ENCODE measurements at regions not wholly inside any gene's neighbourhood (a gene's known extent, or its start where the extent isn't known, plus 50 kb on each side); places are given as distances from the start of the nearest gene placed in this dataset.

DNA sequence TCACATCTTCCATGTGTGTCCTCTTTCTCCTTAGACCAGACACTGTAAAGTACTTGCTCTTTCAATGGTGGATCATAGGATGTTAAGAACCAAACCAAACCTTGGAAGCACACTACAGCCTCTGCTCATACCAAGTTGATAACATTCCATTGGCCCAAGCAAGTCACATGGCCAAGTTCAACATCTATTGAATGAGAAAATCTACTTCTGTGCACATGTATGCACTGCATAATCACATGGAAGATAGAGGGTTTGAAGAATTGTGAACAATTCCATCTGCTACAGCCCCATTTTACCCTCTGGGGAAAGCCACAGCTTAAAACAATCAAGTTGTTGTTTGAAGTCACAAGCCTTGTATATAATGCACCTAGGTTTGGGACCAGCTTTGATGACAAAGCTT, 68.2 kb downstream of the MFAP3 start:
- no peak for DNase-seq

DNA sequence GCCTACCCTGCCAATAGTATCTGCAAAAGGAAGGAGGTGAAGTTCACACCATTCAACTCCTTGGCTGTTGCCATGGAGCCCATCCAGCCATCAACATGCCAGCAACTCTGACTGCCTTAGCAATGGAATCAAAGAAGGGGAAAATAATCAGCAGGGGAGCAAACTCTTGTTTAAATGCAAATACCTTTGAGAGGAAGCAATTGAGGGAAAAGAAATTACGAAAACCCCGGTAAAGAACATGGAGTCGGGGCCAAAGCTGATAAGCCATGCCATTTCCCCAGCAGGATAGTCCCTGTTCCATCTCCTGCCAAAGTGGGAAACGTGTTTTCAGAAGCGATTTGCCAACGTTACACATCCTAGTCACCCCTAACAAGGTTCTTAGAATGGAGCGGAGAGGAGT, 69.0 kb downstream of the MFAP3 start:
- DNase-seq = no peak

DNA sequence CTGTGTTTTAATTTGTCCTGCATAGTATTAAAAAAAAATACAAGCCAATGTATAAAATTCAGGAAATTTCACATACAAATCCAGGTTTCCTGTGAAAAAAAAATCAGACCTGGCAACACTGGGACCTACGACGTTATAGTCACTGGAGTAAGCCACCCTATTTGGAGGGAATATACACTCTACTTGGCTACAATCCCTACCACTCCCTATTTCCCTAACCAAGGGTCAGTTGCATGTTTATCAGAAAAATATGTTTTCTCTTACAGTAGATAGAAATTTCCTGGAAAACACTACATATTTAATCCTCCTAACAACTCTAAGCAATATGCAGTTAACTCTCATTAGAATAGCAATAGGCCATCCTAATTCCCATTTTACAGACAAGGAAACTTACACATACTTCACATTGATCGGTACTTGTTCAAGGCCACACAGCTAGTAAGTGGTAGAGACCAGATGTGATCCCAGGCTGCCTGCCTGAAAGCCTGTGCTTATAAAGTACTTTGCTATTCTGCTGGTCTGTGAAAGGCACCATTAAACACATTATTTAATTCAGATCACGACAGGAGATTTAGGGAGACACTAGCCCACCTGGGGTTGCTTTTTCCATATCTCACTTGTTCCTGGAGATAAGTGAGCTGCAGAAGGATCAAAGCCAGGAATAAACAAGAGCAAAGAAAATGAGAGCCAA, 70.8 kb downstream of the MFAP3 start:
- DNase-seq = no peak

DNA sequence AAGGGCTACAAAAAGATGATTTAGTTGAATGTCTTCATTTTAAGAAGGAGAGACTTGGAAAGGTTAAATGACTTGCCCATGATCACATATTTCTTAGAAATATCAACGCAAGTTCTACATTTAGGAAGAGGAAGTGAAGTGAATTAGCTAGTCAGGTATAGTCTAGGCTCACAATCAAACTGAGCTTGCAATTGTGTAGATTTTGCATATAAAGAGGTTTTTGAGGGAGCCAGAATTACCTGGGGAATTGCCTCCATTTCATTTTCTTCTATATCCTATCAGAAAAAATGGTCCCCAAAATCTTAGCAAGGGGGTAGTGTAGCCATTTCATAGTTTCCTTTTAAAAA, 71.3 kb downstream of the MFAP3 start:
- DNase-seq = no peak

DNA sequence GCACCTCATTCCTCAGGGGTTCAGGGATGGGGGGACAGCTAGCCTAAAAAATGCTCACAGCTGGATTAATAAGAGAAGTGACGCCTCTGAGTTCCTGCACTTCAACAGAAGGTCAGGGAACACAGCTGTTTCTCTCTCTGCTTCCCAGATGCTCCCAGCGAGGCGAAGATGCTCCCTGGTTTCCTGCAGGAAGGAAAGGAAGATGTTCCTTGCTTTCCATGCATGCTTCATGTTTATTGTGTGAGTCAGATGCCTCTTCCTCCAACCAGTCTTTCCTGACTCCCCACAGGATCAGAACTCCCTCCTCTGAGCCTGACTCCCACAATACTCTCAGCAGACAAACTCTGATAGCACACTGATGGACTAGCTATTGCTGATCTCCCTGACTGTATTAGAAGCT, 71.9 kb downstream of the MFAP3 start:
- no peak for DNase-seq

DNA sequence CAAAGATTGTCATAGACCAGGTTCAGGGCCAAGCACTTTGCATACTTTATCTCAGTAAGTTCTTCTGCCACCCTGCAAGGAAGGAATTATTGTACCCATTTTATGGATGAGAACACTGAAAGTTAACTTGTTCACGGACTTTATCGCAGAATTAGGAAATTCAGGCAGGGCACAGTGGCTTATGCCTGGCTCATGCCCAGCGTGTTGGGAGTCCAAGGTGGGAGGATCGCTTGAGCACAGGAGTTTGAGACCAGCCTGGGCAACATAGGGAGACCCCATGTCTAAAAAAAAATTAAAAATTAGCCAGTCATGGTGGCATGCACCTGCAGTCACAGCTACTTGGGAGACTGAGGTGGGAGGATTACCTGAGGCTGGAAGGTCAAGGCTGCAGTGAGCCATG, 72.4 kb downstream of the MFAP3 start:
- DNase-seq = no peak

DNA sequence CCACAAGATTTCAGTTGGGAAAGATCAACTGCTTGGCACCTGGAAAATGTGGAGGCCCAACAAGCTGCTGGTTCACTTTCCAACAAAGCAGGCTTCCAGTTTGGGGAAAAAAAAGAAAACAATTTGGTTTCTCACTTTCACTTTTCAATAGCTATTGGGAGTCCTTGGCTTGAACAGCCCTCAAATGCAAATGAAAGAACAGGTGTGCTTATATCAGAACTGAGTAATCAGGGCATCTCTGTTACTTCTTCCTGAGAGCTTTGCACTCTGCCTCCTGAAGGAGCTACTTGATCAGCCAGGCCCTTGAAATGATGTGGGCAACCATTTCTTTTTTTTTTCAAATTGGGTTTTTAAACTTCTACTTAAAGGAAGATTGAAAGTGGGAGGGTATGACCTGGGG, 73.5 kb downstream of the MFAP3 start:
- no peak for DNase-seq

DNA sequence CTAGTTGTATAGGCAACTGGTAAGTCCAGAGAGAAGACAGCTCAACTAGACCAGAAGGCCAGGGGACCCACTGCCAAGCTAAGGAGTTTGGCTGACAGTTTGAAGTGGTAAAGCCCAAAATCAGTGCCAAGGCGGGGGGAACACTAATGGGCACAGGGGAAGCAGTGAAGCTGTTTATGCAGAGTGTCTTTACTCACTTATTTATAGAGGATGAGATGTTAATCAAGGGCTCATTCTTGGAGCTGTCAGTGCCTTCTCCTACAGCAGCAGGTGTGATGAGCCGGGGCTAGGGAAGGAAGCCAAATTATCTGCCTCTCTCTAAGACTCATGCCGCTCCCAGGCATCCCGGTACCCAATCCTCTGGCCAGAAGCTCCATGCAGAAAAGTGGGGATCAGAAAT, 75.2 kb upstream of the GALNT10 start:
- peak; percentile 44 to 73 for DNase-seq

DNA sequence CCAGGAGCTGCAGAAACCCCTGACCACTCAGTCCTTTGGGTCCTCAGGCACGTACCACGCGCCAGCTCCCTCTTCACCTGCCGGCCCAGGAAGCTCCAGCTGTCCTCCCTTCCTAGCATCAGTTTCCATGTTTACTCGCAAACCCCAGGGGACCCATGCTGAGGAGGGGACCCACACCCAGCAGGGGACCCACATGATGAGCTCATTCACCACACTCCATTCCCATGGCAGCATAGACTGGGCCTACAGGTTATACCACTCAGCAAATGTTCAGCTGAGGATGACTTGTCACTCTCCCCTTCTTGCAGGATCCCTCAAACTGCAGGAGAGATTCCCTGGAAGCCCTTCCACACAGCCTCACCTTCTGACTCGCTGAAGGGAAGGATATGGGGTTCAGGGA, 73.5 kb upstream of the GALNT10 start:
- DNase-seq = no peak

DNA sequence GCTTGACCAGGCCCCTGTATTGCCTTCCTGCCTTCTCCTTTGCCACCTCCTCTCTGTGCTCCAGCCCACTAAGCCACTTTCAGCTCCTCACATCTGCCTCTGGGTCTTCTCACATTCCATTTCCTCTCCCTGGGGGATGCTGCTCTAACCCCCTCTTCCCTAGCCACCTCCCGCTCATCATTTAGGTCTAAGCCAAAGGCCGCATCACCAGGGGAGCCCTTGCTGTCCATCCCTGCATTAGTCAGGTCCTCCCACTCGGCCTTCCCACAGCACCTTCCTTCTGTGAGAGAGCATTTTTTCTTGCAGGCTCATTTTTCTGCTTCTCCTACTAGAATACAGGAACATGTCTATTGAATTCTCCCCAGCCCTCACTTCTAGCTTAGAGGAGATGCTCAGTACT, 72.6 kb upstream of the GALNT10 start:
- no peak for DNase-seq

DNA sequence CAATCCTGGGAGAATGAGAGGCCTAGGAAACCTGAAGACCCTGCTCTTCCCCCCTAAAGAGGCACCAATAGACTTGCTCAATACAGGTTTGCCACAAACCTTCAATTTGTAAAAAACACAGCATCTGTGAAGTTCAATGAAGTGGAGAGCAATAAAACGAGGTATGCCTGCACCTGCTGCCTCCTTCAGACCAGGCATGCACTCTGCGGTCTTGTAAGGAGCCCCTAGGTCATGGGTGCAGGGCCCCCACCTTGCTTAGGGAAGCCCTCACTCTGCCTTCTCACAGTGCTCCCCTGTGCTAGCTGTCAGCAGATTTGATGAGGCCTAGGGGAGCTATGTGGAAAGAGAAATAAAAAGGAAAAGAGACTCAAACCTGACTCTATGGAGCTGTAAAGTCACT, 72.1 kb upstream of the GALNT10 start:
- DNase-seq = no peak

DNA sequence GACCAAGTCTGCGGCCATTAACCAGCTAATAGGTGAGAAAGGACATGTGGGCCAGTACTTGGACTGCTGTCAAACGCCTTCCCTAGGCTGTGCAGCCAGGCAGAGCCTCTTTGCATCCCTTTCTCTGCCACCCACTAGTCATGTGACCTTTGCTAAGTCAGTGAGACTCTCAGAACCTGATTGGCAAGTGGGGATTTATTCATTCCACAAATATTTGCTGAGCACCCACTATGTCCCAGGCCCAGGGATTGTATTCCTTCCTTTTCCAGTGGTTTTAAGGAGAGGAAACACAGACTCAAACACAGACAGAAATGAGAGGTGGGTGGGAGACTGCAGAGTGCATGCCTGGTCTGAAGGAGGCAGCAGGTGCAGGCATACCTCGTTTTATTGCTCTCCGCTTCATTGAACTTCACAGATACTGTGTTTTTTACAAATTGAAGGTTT, 71.6 kb upstream of the GALNT10 start:
- no peak for DNase-seq

DNA sequence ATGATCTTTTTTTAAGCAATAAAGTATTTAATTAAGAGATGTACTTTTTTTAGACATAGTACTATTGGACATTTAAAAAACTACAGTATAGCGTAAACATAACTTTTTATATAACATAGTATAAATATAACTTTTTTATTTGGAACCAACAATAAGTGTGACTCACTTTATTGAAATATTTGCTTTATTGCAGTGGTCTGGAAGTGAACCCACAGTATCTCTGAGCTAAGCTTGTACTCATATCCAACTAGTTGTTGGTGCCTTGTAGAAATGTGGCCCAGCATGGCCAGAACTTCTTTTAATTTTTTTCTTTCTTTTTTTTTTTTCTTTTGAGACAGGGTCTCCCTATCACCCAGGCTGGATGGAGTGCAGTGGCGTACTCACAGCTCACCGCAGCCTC, 61.5 kb upstream of the GALNT10 start:
- no peak for DNase-seq

DNA sequence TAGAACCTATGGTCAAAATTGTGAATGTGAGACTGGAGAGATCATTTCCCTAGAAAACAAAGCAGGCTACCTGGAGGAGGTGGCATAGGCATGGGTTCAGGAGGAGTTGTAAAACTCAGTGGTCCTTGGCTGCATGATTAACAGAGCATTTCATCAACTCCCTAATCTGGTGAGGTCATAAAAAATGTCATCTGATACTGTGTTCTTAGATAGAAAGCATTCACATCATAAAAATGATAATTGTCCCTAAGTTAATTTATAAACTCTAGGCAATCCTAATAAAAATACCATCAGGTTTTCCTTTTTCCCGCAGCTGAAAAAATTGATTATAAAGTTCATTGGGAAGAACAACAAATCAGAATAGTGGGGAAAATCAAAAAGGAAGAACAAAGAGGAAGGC, 60.6 kb upstream of the GALNT10 start:
- DNase-seq = no peak

DNA sequence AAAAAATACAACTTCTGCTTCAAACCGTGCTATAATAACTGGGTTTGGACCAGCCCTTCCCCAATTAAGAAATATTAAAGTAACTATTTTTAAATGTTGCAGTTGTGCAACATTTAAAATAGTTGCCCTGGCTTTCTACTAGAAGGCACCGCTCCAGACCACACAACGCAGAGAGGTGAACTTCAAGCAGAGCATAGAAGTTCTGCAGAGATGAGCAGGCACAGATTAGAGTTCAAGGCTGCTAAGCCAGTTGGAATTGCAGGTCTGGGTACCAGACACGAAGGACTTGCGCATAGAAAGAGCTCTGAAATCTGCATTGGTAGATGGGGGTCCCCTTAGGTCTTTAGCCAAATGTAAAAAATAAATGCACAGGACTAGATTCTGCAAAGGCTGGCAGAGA, 58.7 kb upstream of the GALNT10 start:
- no peak for DNase-seq

DNA sequence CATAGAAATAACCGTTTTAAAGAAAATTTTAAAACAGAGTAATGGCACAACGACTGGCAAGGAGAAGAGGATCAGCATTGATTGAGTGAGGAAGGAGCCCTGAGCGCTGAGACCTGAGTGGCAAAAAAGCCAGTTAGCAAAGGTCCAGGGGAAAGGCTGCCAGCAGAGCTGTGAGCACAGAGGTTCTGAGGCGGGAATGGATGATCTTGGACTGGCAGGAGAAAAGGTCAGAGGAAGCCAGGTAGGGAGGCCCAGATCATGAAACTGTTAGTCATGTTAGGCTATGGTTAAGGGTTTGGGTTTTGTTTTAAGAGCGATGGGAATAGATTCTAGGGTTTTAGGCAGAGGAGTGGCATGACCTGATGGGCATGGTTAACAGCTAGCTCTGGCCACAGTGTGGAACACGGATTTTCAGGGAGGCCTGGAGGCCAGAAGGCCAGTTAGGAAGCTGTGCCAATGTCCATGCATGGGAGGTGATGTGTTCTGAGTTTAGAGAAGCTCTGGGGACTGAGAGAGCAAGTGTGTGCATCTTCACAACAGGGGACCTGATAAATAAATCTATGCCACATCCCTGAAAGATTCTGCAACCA, 57.7 kb upstream of the GALNT10 start:
- DNase-seq = no peak

DNA sequence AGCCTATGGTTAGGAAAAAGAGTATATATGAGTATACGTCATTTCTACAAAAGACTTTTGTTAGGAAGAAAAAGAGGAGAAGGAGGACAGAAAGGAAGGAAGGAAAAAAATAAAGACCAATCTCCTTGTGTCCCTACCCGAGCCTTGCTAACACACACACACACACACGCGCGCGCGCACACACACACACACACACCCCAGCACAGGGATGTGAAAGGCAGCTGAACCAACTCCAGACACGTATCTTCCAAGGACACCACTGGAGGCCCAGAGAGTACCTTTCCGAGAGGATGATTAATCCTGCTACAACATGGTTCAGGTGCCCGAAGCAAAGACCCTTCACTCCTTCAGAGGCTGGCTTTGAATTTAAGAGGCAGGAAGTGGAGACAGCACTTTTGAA, 56.9 kb upstream of the GALNT10 start:
- no peak for DNase-seq

DNA sequence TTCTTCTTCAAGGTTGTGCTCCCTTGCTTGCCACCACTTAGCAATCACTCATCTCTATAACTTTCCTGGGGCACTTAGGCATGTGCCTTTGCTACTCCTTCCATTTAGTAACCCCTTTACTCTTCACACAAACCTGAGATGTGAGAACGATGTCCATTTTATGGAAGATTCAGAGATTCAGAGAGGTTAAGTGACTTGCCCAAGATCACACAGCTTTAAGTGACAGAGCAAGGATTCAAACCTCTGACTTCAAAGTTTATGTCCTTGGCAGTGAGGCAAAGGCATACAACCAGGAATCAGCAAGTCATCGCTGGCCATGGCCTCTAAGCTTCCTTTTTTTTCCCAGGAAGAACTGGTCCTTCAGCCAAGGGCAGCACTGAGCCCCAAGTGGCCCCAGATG, 56.0 kb upstream of the GALNT10 start:
- DNase-seq = no peak

DNA sequence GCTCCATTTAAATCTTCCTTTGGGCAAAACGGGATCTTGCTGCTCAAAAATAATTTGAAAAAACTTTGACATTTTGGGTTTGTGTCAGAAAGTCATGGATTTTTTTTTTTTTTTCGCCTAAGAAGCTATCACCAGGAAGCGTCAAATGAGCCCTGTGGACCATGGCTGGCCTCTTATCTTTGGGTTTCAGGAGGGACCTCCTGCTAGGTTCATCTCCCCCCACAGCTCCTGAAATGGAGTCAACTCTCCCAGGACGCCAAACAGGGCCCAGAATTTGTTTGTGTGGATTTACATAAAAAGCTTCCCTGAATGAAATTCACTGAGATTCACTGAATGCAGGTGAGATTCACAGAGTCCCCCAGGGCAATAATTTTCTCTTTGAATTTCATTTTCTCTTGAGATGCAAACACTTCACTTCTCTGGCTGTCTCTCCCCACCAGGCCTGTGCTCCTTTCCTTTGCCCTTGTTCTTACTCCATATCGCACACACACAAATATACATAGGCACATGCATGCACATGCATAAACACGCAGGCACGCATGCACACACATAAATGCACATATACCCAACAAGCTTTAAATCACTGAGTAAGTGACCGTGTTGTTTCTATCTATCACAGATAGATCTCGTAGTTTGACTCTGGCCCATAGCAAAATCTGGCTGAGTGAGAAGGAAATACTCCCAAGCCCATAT, 55.3 kb upstream of the GALNT10 start:
- no peak for DNase-seq

DNA sequence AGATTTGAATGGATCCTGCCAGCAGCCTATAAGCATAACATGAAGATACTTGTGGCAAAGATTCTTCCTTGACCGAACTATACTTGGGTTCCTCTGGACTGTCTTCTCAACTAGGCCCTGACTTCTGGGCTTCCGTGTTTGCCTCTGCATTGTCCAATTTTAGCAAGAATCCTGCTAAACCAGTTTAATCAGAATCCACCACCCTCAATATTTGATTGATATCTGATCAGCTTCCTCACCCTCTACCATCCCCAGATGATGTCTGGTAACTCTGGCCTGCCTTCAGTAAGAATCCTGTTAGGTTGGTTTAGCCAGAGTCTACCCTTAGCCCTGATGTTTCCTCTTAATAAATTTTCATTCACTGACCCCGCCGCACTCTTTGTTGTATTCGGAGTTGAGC, 54.4 kb upstream of the GALNT10 start:
- DNase-seq = no peak

DNA sequence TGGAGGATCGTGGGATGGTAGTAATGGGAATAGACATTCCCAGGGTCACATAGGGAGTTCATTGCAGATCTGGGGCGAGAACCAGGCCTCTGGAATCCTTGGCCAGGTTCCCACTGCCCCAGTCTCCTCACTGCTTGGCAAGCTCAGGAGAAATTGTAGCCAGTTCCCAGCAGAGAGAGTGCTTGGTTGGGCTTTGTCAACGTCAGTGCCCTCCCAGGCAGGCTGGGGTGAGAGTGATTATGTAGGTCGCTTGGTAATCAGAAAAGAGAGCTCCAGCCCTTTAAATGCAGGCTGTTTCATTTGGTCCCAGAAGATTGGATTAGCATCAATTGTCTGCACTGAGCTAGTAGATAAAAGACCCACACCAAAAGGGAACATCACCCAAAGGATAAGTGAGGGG, 51.8 kb upstream of the GALNT10 start:
- peak in 1 of 2 experiments; percentile 74 for DNase-seq

DNA sequence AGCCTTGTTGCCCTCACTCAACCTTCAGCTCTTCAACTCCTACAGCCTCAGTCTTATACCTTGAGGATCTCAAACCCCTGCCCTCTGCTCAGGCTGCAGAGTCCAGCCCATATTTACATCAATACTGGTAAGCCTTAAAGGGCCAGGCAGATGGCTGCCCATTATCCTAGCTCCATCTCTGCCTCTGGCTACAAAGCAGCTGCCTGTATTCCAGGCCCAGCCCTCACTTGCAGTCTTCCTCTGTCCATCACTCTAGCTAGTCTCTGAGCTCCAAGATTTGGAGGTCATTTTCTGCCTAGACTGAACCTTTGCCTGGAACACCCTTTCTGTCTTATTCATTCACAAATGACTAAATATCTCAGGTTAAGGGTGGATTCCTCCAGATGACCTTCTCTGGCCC, 50.2 kb upstream of the GALNT10 start:
- no peak for DNase-seq

All from NCI-H446 (cell line).